ENCODE measurements at regions not wholly inside any gene's neighbourhood (a gene's known extent, or its start where the extent isn't known, plus 50 kb on each side); places are given as distances from the start of the nearest gene placed in this dataset.

- no peaks in the 10 kb centered on the region for H3K27me3 ChIP-seq (ENCODE audit: insufficient read depth, poor library complexity, severe bottlenecking)
Measured at GRCh38 chr1:232352366-232352765, 277.6 kb downstream of the SIPA1L2 start.

GRCh38 chr1:232351335-232351734 is 278.6 kb downstream of the SIPA1L2 start:
- no peak for TF ChIP-seq CTCF (IDR thresholded peaks at IDR 0.05; ENCODE audit: insufficient read depth, low read length)
- TF ChIP-seq REST (IDR thresholded peaks at IDR 0.05; ENCODE audit: insufficient replicate concordance, low read depth): no peak
- no peak for TF ChIP-seq GABPA (IDR thresholded peaks at IDR 0.05; ENCODE audit: low read depth)
- no peak for TF ChIP-seq SPI1 (IDR thresholded peaks at IDR 0.05; ENCODE audit: borderline replicate concordance, low read depth)
- no peak for TF ChIP-seq POLR2AphosphoS5 (IDR thresholded peaks at IDR 0.05; ENCODE audit: low read depth)
- no peaks in the 10 kb centered on the region for H3K27me3 ChIP-seq (ENCODE audit: insufficient read depth, poor library complexity, severe bottlenecking)
- DNase-seq (ENCODE audit: low read depth in 1 of 2, low spot score in 1 of 2): no peak
- H3K4me3 ChIP-seq (replicated peaks; ENCODE audit: insufficient read depth, low read length): no peak overlapping the region
- no peak overlapping the region for H3K27ac ChIP-seq (replicated peaks)

More at GRCh38 chr1:232352366-232352765, 277.6 kb downstream of the SIPA1L2 start:
- H3K27ac ChIP-seq (replicated peaks): no peak overlapping the region
- no peak overlapping the region for H3K4me3 ChIP-seq (replicated peaks; ENCODE audit: insufficient read depth, low read length)
- no peak for DNase-seq (ENCODE audit: low read depth in 1 of 2, low spot score in 1 of 2)
- no peak for TF ChIP-seq REST (IDR thresholded peaks at IDR 0.05; ENCODE audit: insufficient replicate concordance, low read depth)

GRCh38 chr1:232346844-232347243 is 283.1 kb downstream of the SIPA1L2 start:
- Histone ChIP-seq H3K4me3 (replicated peaks; ENCODE audit: insufficient read depth, low read length) (no peak overlapping the region), H3K27ac (replicated peaks) (no peak overlapping the region), H3K27me3 (ENCODE audit: insufficient read depth, poor library complexity, severe bottlenecking) (no peaks in the 10 kb centered on the region)
- no peak for TF ChIP-seq POLR2AphosphoS5 (IDR thresholded peaks at IDR 0.05; ENCODE audit: low read depth)
- TF ChIP-seq SPI1 (IDR thresholded peaks at IDR 0.05; ENCODE audit: borderline replicate concordance, low read depth): no peak
- TF ChIP-seq CTCF (IDR thresholded peaks at IDR 0.05; ENCODE audit: insufficient read depth, low read length): no peak
- no peak for TF ChIP-seq GABPA (IDR thresholded peaks at IDR 0.05; ENCODE audit: low read depth)
- TF ChIP-seq REST (IDR thresholded peaks at IDR 0.05; ENCODE audit: insufficient replicate concordance, low read depth): no peak
- DNase-seq (ENCODE audit: low read depth in 1 of 2, low spot score in 1 of 2): no peak
